H9 (cell line): ENCODE measurements at regions not wholly inside any gene's neighbourhood (a gene's known extent, or its start where the extent isn't known, plus 50 kb on each side); places are given as distances from the start of the nearest gene placed in this dataset.

ENCODE experiments used
- DNase-seq: peaks from one replicate; pipeline ENCODE4 v3.0.0-alpha.2; 2017
- H2AFZ ChIP-seq: one replicate; pipeline ENCODE4 v1.6.1; 2013; ENCODE audit warnings: mild to moderate bottlenecking, low read length, control low read depth, moderate library complexity
- H2AK5ac ChIP-seq: 2 replicates; pipeline ENCODE4 v1.6.1; 2013; ENCODE audit warnings: low read length, control low read depth, mixed read lengths; ENCODE audit not compliant: insufficient read length
- H2BK120ac ChIP-seq: one replicate; pipeline ENCODE4 v1.6.1; 2013; ENCODE audit warnings: low read depth, mild to moderate bottlenecking, low read length, control low read depth, inconsistent platforms; ENCODE audit not compliant: poor library complexity, severe bottlenecking
- H2BK12ac ChIP-seq: 2 replicates; pipeline ENCODE4 v1.6.1; 2013; ENCODE audit warnings: low read length, control low read depth, mixed read lengths, low read depth; ENCODE audit not compliant: insufficient read length
- H2BK15ac ChIP-seq: 2 replicates; pipeline ENCODE4 v1.6.1; 2013; ENCODE audit warnings: low read depth, low read length, control low read depth
- H2BK20ac ChIP-seq: one replicate; pipeline ENCODE4 v1.6.1; 2013; ENCODE audit warnings: low read depth, mild to moderate bottlenecking, low read length, control low read depth, inconsistent platforms; ENCODE audit not compliant: poor library complexity, severe bottlenecking
- H2BK5ac ChIP-seq: 2 replicates; pipeline ENCODE4 v1.6.1; 2013; ENCODE audit warnings: low read length, control low read depth, mixed read lengths; ENCODE audit not compliant: insufficient read length
- H3K14ac ChIP-seq: 2 replicates; pipeline ENCODE4 v1.6.1; 2013; ENCODE audit warnings: low read length, control low read depth; ENCODE audit not compliant: insufficient read depth
- H3K18ac ChIP-seq: 2 replicates; pipeline ENCODE4 v1.6.1; 2013; ENCODE audit warnings: low read depth, mild to moderate bottlenecking, mixed read lengths, low read length, control low read depth; ENCODE audit not compliant: insufficient read length
- H3K23ac ChIP-seq: 2 replicates; pipeline ENCODE4 v1.6.1; 2013; ENCODE audit warnings: low read length, control low read depth, mixed read lengths, low read depth; ENCODE audit not compliant: insufficient read length
- H3K23me2 ChIP-seq: 2 replicates; pipeline ENCODE4 v1.6.1; 2013; ENCODE audit warnings: low read depth, mild to moderate bottlenecking, mixed read lengths, low read length, control low read depth; ENCODE audit not compliant: insufficient read length, poor library complexity, severe bottlenecking
- H3K27ac ChIP-seq: 2 replicates; pipeline ENCODE4 v1.5.1; 2013; ENCODE audit warnings: low read length, control low read depth, mixed read lengths, low read depth; ENCODE audit not compliant: insufficient read length
- H3K27me3 ChIP-seq: 2 replicates; pipeline ENCODE4 v1.6.1; 2013; ENCODE audit warnings: low read length, control low read depth, inconsistent platforms; ENCODE audit not compliant: insufficient read depth
- H3K4ac ChIP-seq: 2 replicates; pipeline ENCODE4 v1.6.1; 2013; ENCODE audit warnings: low read depth, mild to moderate bottlenecking, control low read depth, inconsistent platforms, low read length, moderate library complexity
- H3K4me1 ChIP-seq: 2 replicates; pipeline ENCODE4 v1.6.1; 2013; ENCODE audit warnings: low read length, control low read depth, inconsistent platforms; ENCODE audit not compliant: insufficient read depth
- H3K4me2 ChIP-seq: 2 replicates; pipeline ENCODE4 v1.6.1; 2013; ENCODE audit warnings: low read length, control low read depth, mixed read lengths; ENCODE audit not compliant: insufficient read length, insufficient read depth
- H3K56ac ChIP-seq: 2 replicates; pipeline ENCODE4 v1.6.1; 2013; ENCODE audit warnings: low read depth, mild to moderate bottlenecking, mixed read lengths, low read length, control low read depth; ENCODE audit not compliant: insufficient read length
- H3K79me1 ChIP-seq: 2 replicates; pipeline ENCODE4 v1.6.1; 2013; ENCODE audit warnings: low read depth, mild to moderate bottlenecking, moderate library complexity, low read length, control low read depth, inconsistent platforms; ENCODE audit not compliant: insufficient read depth, poor library complexity, severe bottlenecking
- H3K79me2 ChIP-seq: 2 replicates; pipeline ENCODE4 v1.6.1; 2013; ENCODE audit warnings: low read length, control low read depth, inconsistent platforms; ENCODE audit not compliant: insufficient read depth
- H3K9ac ChIP-seq: 2 replicates; pipeline ENCODE4 v1.6.1; 2013; ENCODE audit warnings: low read length, control low read depth, mixed read lengths; ENCODE audit not compliant: insufficient read length; ENCODE audit errors: extremely low read depth
- H3K9me3 ChIP-seq: one replicate; pipeline ENCODE4 v1.6.1; 2013; ENCODE audit warnings: low read depth, low read length, inconsistent platforms; ENCODE audit not compliant: control insufficient read depth
- H3T11ph ChIP-seq: one replicate; pipeline ENCODE4 v1.6.1; 2013; ENCODE audit warnings: mild to moderate bottlenecking, low read length, control low read depth, inconsistent platforms
- H4K20me1 ChIP-seq: one replicate; pipeline ENCODE4 v1.6.1; 2013; ENCODE audit not compliant: control insufficient read depth, insufficient read length, insufficient read depth
- H4K5ac ChIP-seq: 2 replicates; pipeline ENCODE4 v1.6.1; 2013; ENCODE audit warnings: low read depth, mild to moderate bottlenecking, mixed read lengths, low read length, control low read depth; ENCODE audit not compliant: insufficient read length
- H4K8ac ChIP-seq: replicated peaks from 2 replicates; pipeline ENCODE4 v1.6.1; 2013; ENCODE audit warnings: low read length, control low read depth, mixed read lengths, low read depth; ENCODE audit not compliant: insufficient read length
- H4K91ac ChIP-seq: 2 replicates; pipeline ENCODE4 v1.6.1; 2013; ENCODE audit warnings: low read depth, mild to moderate bottlenecking, moderate library complexity, mixed read lengths, low read length, control low read depth; ENCODE audit not compliant: insufficient read length
- H3K27ac Mint-ChIP-seq, 3 experiments: 2 replicates in 2 of 3; 3 replicates in 1 of 3; pipeline ENCODE4 v1.8.0; 2020 to 2021; ENCODE audit warnings: mixed read lengths in 3 of 3, mild to moderate bottlenecking in 1 of 3, moderate library complexity in 1 of 3
- H3K27me3 Mint-ChIP-seq: 2 replicates; pipeline ENCODE4 v1.8.0; 2021; ENCODE audit warnings: low read depth, mild to moderate bottlenecking, moderate library complexity, mixed read lengths
- H3K36me3 Mint-ChIP-seq, 3 experiments: 2 replicates in 2 of 3; 3 replicates in 1 of 3; pipeline ENCODE4 v1.8.0; 2020 to 2021; ENCODE audit warnings: low read depth in 3 of 3, mixed read lengths in 3 of 3; ENCODE audit not compliant: insufficient read depth in 1 of 3
- H3K4me1 Mint-ChIP-seq, 2 experiments: 2 replicates each; pipeline ENCODE4 v1.8.0; 2020; ENCODE audit warnings: mixed read lengths in 2 of 2
- H3K4me3 Mint-ChIP-seq, 2 experiments: 2 replicates in 1 of 2; 3 replicates in 1 of 2; pipeline ENCODE4 v1.8.0; 2020 to 2021; ENCODE audit warnings: mild to moderate bottlenecking in 2 of 2, mixed read lengths in 2 of 2, moderate library complexity in 1 of 2
- H3K9me3 Mint-ChIP-seq, 2 experiments: 2 replicates in 1 of 2; 3 replicates in 1 of 2; pipeline ENCODE4 v1.8.0; 2020; ENCODE audit warnings: mild to moderate bottlenecking in 2 of 2, mixed read lengths in 2 of 2, moderate library complexity in 1 of 2
- CTCF ChIP-seq: fragments of 200-600 bp; sonication (generic); conservative IDR thresholded peaks from 3 replicates; pipeline ENCODE4 v1.8.0; 2021; ENCODE audit warnings: antibody characterized with exemption, mild to moderate bottlenecking
- WGBS: extraction: QIAGEN DNeasy Blood & Tissue Kit; methylation state at CpG from one replicate; pipeline ENCODE4 v1.1.7; 2013; ENCODE audit warnings: missing lambda C conversion rate, low lambda C conversion rate, mixed read lengths; ENCODE audit not compliant: insufficient read length; ENCODE audit errors: extremely low coverage; 5-methylcytosine and 5-hydroxymethylcytosine counted together

GRCh38 chrX:126064901-126065541 is 101.1 kb downstream of the DCAF12L2 start:
- no peak overlapping the region for H3T11ph ChIP-seq
- Mint-ChIP-seq H3K4me1 (peaks cover 0 to 6% of the 10 kb centered on the region in 2 experiments; a peak in 2 of 4 replicates), H3K9me3 (peaks cover 8 to 72% of the 10 kb centered on the region in 2 experiments), H3K27me3 (no peaks in the 10 kb centered on the region), H3K4me3 (no peak overlapping the region), H3K27ac (no peak overlapping the region), H3K36me3 (no peaks in the 10 kb centered on the region; a peak in 1 of 7 replicates)
- H2BK12ac ChIP-seq: no peak overlapping the region
- H2AFZ ChIP-seq: no peak overlapping the region
- no peak overlapping the region for H3K27ac ChIP-seq
- no peak overlapping the region for H3K4ac ChIP-seq
- no peaks in the 10 kb centered on the region for H4K20me1 ChIP-seq
- H4K5ac ChIP-seq: no peak overlapping the region
- no peak overlapping the region for H3K4me2 ChIP-seq
- H3K23ac ChIP-seq: no peak overlapping the region
- no peak overlapping the region for H3K18ac ChIP-seq
- no peak overlapping the region for H4K8ac ChIP-seq
- DNase-seq: peak; percentile 19
- H2BK120ac ChIP-seq: no peak overlapping the region
- H3K23me2 ChIP-seq: no peaks in the 10 kb centered on the region
- no CpG with 5 or more reads among the region's 9 CpGs for WGBS
- H2AK5ac ChIP-seq: no peak overlapping the region
- no peak overlapping the region for H3K56ac ChIP-seq
- no peaks in the 10 kb centered on the region for H3K79me2 ChIP-seq
- no peak overlapping the region for H2BK5ac ChIP-seq
- H3K9me3 ChIP-seq: no peaks in the 10 kb centered on the region
- TF ChIP-seq CTCF: no peak
- no peaks in the 10 kb centered on the region for H3K27me3 ChIP-seq
- H2BK20ac ChIP-seq: no peak overlapping the region
- H3K9ac ChIP-seq: no peak overlapping the region
- no peak overlapping the region; the same call in 1 of the 2 replicates for H2BK15ac ChIP-seq
- no peak overlapping the region for H4K91ac ChIP-seq
- H3K14ac ChIP-seq: no peak overlapping the region
- H3K79me1 ChIP-seq: no peaks in the 10 kb centered on the region
- H3K4me1 ChIP-seq: no peaks in the 10 kb centered on the region
